Cardiac muscle cell (in vitro differentiated cells and primary cell): ENCODE measurements at regions not wholly inside any gene's neighbourhood (a gene's known extent, or its start where the extent isn't known, plus 50 kb on each side); places are given as distances from the start of the nearest gene placed in this dataset.

ENCODE experiments used
- DNase-seq, 2 donors: peaks; one replicate each; pipeline versions ENCODE4 v3.0.0 to v3.0.0-alpha.2; 2010 to 2017; ENCODE audit warnings: low read depth in 1 of 2, low spot score in 1 of 2
- H3K27ac ChIP-seq: fragments of 200-600 bp; sonication (generic); 2 replicates; pipeline ENCODE4 v1.5.1; 2016
- H3K27me3 ChIP-seq: fragments of 200-600 bp; sonication (generic); 2 replicates; pipeline ENCODE4 v1.6.0; 2016; ENCODE audit warnings: control low read depth
- H3K36me3 ChIP-seq: fragments of 200-600 bp; sonication (generic); 2 replicates; pipeline ENCODE4 v1.5.1; 2016; ENCODE audit warnings: control low read depth
- H3K4me1 ChIP-seq: fragments of 200-600 bp; sonication (generic); 2 replicates; pipeline ENCODE4 v1.8.1; 2017; ENCODE audit warnings: low read depth, mild to moderate bottlenecking, mixed run types
- H3K4me3 ChIP-seq: fragments of 200-600 bp; sonication (generic); 2 replicates; pipeline ENCODE4 v1.5.1; 2016; ENCODE audit warnings: mild to moderate bottlenecking
- H3K9me3 ChIP-seq: fragments of 200-600 bp; sonication (generic); 2 replicates; pipeline ENCODE4 v1.5.1; 2017; ENCODE audit warnings: low read depth, mild to moderate bottlenecking, control low read depth
- CTCF ChIP-seq: IDR thresholded peaks from 2 replicates; pipeline ENCODE4 v1.5.1; 2012; ENCODE audit warnings: low read depth, mild to moderate bottlenecking, low read length

- H3K27me3 ChIP-seq: no peaks in the 10 kb centered on the region
- H3K27ac ChIP-seq: no peak overlapping the region
- no peak for DNase-seq
- TF ChIP-seq CTCF: no peak
- no peaks in the 10 kb centered on the region for H3K4me1 ChIP-seq
- H3K4me3 ChIP-seq: no peak overlapping the region
- no peaks in the 10 kb centered on the region for H3K9me3 ChIP-seq
- no peaks in the 10 kb centered on the region for H3K36me3 ChIP-seq
Measured at GRCh38 chr1:189811960-189812359, 665.7 kb downstream of the BRINP3 start.

- H3K4me3 ChIP-seq: no peak overlapping the region
- DNase-seq: no peak
- H3K4me1 ChIP-seq: no peaks in the 10 kb centered on the region
- H3K36me3 ChIP-seq: no peaks in the 10 kb centered on the region
- TF ChIP-seq CTCF: no peak
- H3K9me3 ChIP-seq: no peaks in the 10 kb centered on the region
- H3K27me3 ChIP-seq: no peaks in the 10 kb centered on the region
- H3K27ac ChIP-seq: no peak overlapping the region
Measured at GRCh38 chr1:189816558-189816957, 661.1 kb downstream of the BRINP3 start.

GRCh38 chr1:189819751-189820150 is 657.9 kb downstream of the BRINP3 start:
- no peak overlapping the region for H3K27ac ChIP-seq
- no peak for DNase-seq
- H3K4me3 ChIP-seq: no peak overlapping the region
- H3K36me3 ChIP-seq: no peaks in the 10 kb centered on the region
- TF ChIP-seq CTCF: no peak
- no peaks in the 10 kb centered on the region for H3K4me1 ChIP-seq
- no peaks in the 10 kb centered on the region for H3K9me3 ChIP-seq
- H3K27me3 ChIP-seq: no peaks in the 10 kb centered on the region

GRCh38 chr1:189821833-189822232 is 655.8 kb downstream of the BRINP3 start:
- no peak overlapping the region for H3K27ac ChIP-seq
- H3K9me3 ChIP-seq: no peaks in the 10 kb centered on the region
- TF ChIP-seq CTCF: no peak
- H3K36me3 ChIP-seq: no peaks in the 10 kb centered on the region
- H3K4me1 ChIP-seq: no peaks in the 10 kb centered on the region
- no peak for DNase-seq
- no peak overlapping the region for H3K4me3 ChIP-seq
- no peaks in the 10 kb centered on the region for H3K27me3 ChIP-seq

- Histone ChIP-seq H3K27me3 (no peaks in the 10 kb centered on the region), H3K9me3 (no peaks in the 10 kb centered on the region), H3K27ac (no peak overlapping the region), H3K36me3 (no peaks in the 10 kb centered on the region), H3K4me1 (no peaks in the 10 kb centered on the region), H3K4me3 (no peak overlapping the region)
- DNase-seq: no peak
- no peak for TF ChIP-seq CTCF
Measured at GRCh38 chr1:189834813-189835212, 642.9 kb downstream of the BRINP3 start.

- H3K4me3 ChIP-seq: no peak overlapping the region
- no peaks in the 10 kb centered on the region for H3K9me3 ChIP-seq
- no peaks in the 10 kb centered on the region for H3K4me1 ChIP-seq
- no peaks in the 10 kb centered on the region for H3K27me3 ChIP-seq
- H3K27ac ChIP-seq: no peak overlapping the region
- H3K36me3 ChIP-seq: no peaks in the 10 kb centered on the region
- no peak for TF ChIP-seq CTCF
- DNase-seq: no peak
Measured at GRCh38 chr1:189847613-189848012, 630.1 kb downstream of the BRINP3 start.
